ENCODE measurements at regions not wholly inside any gene's neighbourhood (a gene's known extent, or its start where the extent isn't known, plus 50 kb on each side); places are given as distances from the start of the nearest gene placed in this dataset.

DNA sequence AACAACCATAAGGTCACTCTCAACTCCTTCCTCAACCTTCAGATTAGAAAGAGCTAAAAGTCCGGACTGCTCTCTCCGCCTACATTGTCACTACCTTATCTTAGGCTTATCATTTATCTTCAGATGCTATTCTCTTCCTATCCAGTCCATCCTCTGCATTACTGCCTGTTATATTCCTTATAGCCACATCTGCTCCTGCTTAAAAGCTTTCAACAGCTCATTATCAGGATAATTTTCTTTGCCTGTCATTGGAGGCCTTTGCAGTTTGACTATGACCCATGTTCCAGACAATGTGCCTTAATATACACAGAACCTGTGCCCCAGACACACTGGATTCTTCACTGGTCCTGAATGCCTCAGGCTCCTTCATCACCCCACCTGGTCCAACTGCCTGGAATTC is 184.1 kb upstream of the SETMAR start:
- TF ChIP-seq EZH2 (IDR thresholded peaks at IDR 0.05; ENCODE audit: borderline replicate concordance, low read depth, low read length, poor library complexity, severe bottlenecking) (no peak), CTCF (conservative IDR thresholded peaks at IDR 0.05; ENCODE audit: low read depth, low read length) (no peak)
